Dendritic cell treated with granulocyte-macrophage colony-stimulating factor and Interleukin-4, amounts not matched to agents 40 ng/mL and 50 ng/mL, for 4 days (primary cell): ENCODE measurements at regions not wholly inside any gene's neighbourhood (a gene's known extent, or its start where the extent isn't known, plus 50 kb on each side); places are given as distances from the start of the nearest gene placed in this dataset.

Experiments
- H3K27ac Mint-ChIP-seq: one replicate; pipeline ENCODE4 v1.8.0; 2022; ENCODE audit warnings: mild to moderate bottlenecking, mixed read lengths
- H3K27me3 Mint-ChIP-seq: one replicate; pipeline ENCODE4 v1.8.0; 2022; ENCODE audit warnings: mild to moderate bottlenecking, mixed read lengths
- H3K36me3 Mint-ChIP-seq: one replicate; pipeline ENCODE4 v1.8.0; 2022; ENCODE audit warnings: low read depth, mixed read lengths
- H3K4me1 Mint-ChIP-seq: one replicate; pipeline ENCODE4 v1.8.0; 2022; ENCODE audit warnings: low read depth, mixed read lengths
- H3K4me3 Mint-ChIP-seq: one replicate; pipeline ENCODE4 v1.8.0; 2022; ENCODE audit warnings: mild to moderate bottlenecking, moderate library complexity, mixed read lengths
- H3K9me3 Mint-ChIP-seq: one replicate; pipeline ENCODE4 v1.8.0; 2022; ENCODE audit warnings: mixed read lengths
- intact Hi-C: fragments of 100-400 bp; cut with micrococcal nuclease; formaldehyde crosslinking; loops from one replicate; pipeline ENCODE4 v1.15.0; 2022

GRCh38 chr6:147868427-147869190 is 360.1 kb downstream of the SAMD5 start:
- Mint-ChIP-seq H3K4me1 (no peaks in the 10 kb centered on the region), H3K36me3 (no peaks in the 10 kb centered on the region), H3K27me3 (no peaks in the 10 kb centered on the region), H3K27ac (no peak overlapping the region), H3K4me3 (no peak overlapping the region), H3K9me3 (no peaks in the 10 kb centered on the region)
- intact Hi-C loops, result no loop called here

GRCh38 chr6:147869201-147869600 is 360.7 kb downstream of the SAMD5 start:
- Mint-ChIP-seq H3K9me3 (no peaks in the 10 kb centered on the region), H3K27ac (no peak overlapping the region), H3K27me3 (no peaks in the 10 kb centered on the region), H3K4me1 (no peaks in the 10 kb centered on the region), H3K4me3 (no peak overlapping the region), H3K36me3 (no peaks in the 10 kb centered on the region)
- intact Hi-C loops, result no loop called here

GRCh38 chr6:147869869-147870268 is 361.4 kb downstream of the SAMD5 start:
- no peaks in the 10 kb centered on the region for H3K27me3 Mint-ChIP-seq

GRCh38 chr6:147870506-147871110 is 362.1 kb downstream of the SAMD5 start:
- no peaks in the 10 kb centered on the region for H3K27me3 Mint-ChIP-seq
- no peaks in the 10 kb centered on the region for H3K4me1 Mint-ChIP-seq
- H3K4me3 Mint-ChIP-seq, result no peak overlapping the region
- no peaks in the 10 kb centered on the region for H3K36me3 Mint-ChIP-seq
- no peaks in the 10 kb centered on the region for H3K9me3 Mint-ChIP-seq
- intact Hi-C loops, result no loop called here
- H3K27ac Mint-ChIP-seq, result no peak overlapping the region

More at GRCh38 chr6:147869869-147870268, 361.4 kb downstream of the SAMD5 start:
- intact Hi-C loops, result no loop called here
- no peak overlapping the region for H3K27ac Mint-ChIP-seq
- H3K9me3 Mint-ChIP-seq, result no peaks in the 10 kb centered on the region
- no peak overlapping the region for H3K4me3 Mint-ChIP-seq
- H3K36me3 Mint-ChIP-seq, result no peaks in the 10 kb centered on the region
- H3K4me1 Mint-ChIP-seq, result no peaks in the 10 kb centered on the region

GRCh38 chr6:147872002-147872401 is 363.5 kb downstream of the SAMD5 start:
- H3K4me3 Mint-ChIP-seq, result no peak overlapping the region
- no peak overlapping the region for H3K27ac Mint-ChIP-seq
- intact Hi-C loops, result no loop called here
- no peaks in the 10 kb centered on the region for H3K27me3 Mint-ChIP-seq
- no peaks in the 10 kb centered on the region for H3K4me1 Mint-ChIP-seq
- no peaks in the 10 kb centered on the region for H3K9me3 Mint-ChIP-seq
- H3K36me3 Mint-ChIP-seq, result no peaks in the 10 kb centered on the region

GRCh38 chr6:147873816-147874215 is 365.3 kb downstream of the SAMD5 start:
- H3K36me3 Mint-ChIP-seq, result no peaks in the 10 kb centered on the region

GRCh38 chr6:147874322-147874721 is 365.8 kb downstream of the SAMD5 start:
- H3K27ac Mint-ChIP-seq, result no peak overlapping the region
- H3K9me3 Mint-ChIP-seq, result no peaks in the 10 kb centered on the region
- H3K4me1 Mint-ChIP-seq, result no peaks in the 10 kb centered on the region
- intact Hi-C loops, result no loop called here
- no peaks in the 10 kb centered on the region for H3K27me3 Mint-ChIP-seq
- no peak overlapping the region for H3K4me3 Mint-ChIP-seq
- no peaks in the 10 kb centered on the region for H3K36me3 Mint-ChIP-seq

More at GRCh38 chr6:147873816-147874215, 365.3 kb downstream of the SAMD5 start:
- no peaks in the 10 kb centered on the region for H3K4me1 Mint-ChIP-seq
- H3K27me3 Mint-ChIP-seq, result no peaks in the 10 kb centered on the region
- intact Hi-C loops, result no loop called here
- H3K9me3 Mint-ChIP-seq, result no peaks in the 10 kb centered on the region
- H3K27ac Mint-ChIP-seq, result no peak overlapping the region
- H3K4me3 Mint-ChIP-seq, result no peak overlapping the region

- Mint-ChIP-seq H3K27me3 (no peaks in the 10 kb centered on the region), H3K4me3 (no peak overlapping the region), H3K4me1 (no peaks in the 10 kb centered on the region), H3K9me3 (peaks cover 11% of the 10 kb centered on the region), H3K27ac (no peak overlapping the region), H3K36me3 (no peaks in the 10 kb centered on the region)
- intact Hi-C loops, result no loop called here
Observed at GRCh38 chr6:147879031-147879580, 370.6 kb downstream of the SAMD5 start.

GRCh38 chr6:147881432-147881831 is 372.9 kb downstream of the SAMD5 start:
- Mint-ChIP-seq H3K27me3 (no peaks in the 10 kb centered on the region), H3K4me1 (no peaks in the 10 kb centered on the region), H3K36me3 (no peaks in the 10 kb centered on the region), H3K9me3 (peaks cover 11% of the 10 kb centered on the region), H3K4me3 (no peak overlapping the region), H3K27ac (no peak overlapping the region)
- intact Hi-C loops, result no loop called here

- H3K4me1 Mint-ChIP-seq, result no peaks in the 10 kb centered on the region
- H3K27me3 Mint-ChIP-seq, result no peaks in the 10 kb centered on the region
- intact Hi-C loops, result no loop called here
Observed at GRCh38 chr6:147888374-147888773, 379.9 kb downstream of the SAMD5 start.

GRCh38 chr6:147891671-147892070 is 383.2 kb downstream of the SAMD5 start:
- no peaks in the 10 kb centered on the region for H3K27me3 Mint-ChIP-seq
- no peak overlapping the region for H3K27ac Mint-ChIP-seq
- intact Hi-C loops, result no loop called here
- H3K36me3 Mint-ChIP-seq, result no peaks in the 10 kb centered on the region
- peaks cover 19% of the 10 kb centered on the region for H3K9me3 Mint-ChIP-seq
- H3K4me1 Mint-ChIP-seq, result no peaks in the 10 kb centered on the region
- H3K4me3 Mint-ChIP-seq, result no peak overlapping the region

More at GRCh38 chr6:147888374-147888773, 379.9 kb downstream of the SAMD5 start:
- H3K36me3 Mint-ChIP-seq, result no peaks in the 10 kb centered on the region
- H3K4me3 Mint-ChIP-seq, result no peak overlapping the region
- H3K27ac Mint-ChIP-seq, result no peak overlapping the region
- H3K9me3 Mint-ChIP-seq, result peaks cover 19% of the 10 kb centered on the region

GRCh38 chr6:147892476-147892875 is 384.0 kb downstream of the SAMD5 start:
- Mint-ChIP-seq H3K4me1 (no peaks in the 10 kb centered on the region), H3K27ac (no peak overlapping the region), H3K27me3 (no peaks in the 10 kb centered on the region), H3K36me3 (no peaks in the 10 kb centered on the region), H3K4me3 (no peak overlapping the region), H3K9me3 (peaks cover 13% of the 10 kb centered on the region)
- intact Hi-C loops, result no loop called here

GRCh38 chr6:147895272-147895671 is 386.8 kb downstream of the SAMD5 start:
- no peaks in the 10 kb centered on the region for H3K4me1 Mint-ChIP-seq
- H3K4me3 Mint-ChIP-seq, result no peak overlapping the region
- no peaks in the 10 kb centered on the region for H3K36me3 Mint-ChIP-seq
- intact Hi-C loops, result no loop called here
- no peaks in the 10 kb centered on the region for H3K9me3 Mint-ChIP-seq
- no peak overlapping the region for H3K27ac Mint-ChIP-seq
- H3K27me3 Mint-ChIP-seq, result no peaks in the 10 kb centered on the region

- no peaks in the 10 kb centered on the region for H3K9me3 Mint-ChIP-seq
- no peak overlapping the region for H3K27ac Mint-ChIP-seq
- no peaks in the 10 kb centered on the region for H3K27me3 Mint-ChIP-seq
- no peaks in the 10 kb centered on the region for H3K4me1 Mint-ChIP-seq
- H3K4me3 Mint-ChIP-seq, result no peak overlapping the region
- intact Hi-C loops, result no loop called here
- H3K36me3 Mint-ChIP-seq, result no peaks in the 10 kb centered on the region
Observed at GRCh38 chr6:147900247-147900830, 391.8 kb downstream of the SAMD5 start.
